ENCODE measurements at regions not wholly inside any gene's neighbourhood (a gene's known extent, or its start where the extent isn't known, plus 50 kb on each side); places are given as distances from the start of the nearest gene placed in this dataset.

- Mint-ChIP-seq H3K36me3 (ENCODE audit: low read depth) (peaks cover 19% of the 10 kb centered on the region), H3K4me1 (no peaks in the 10 kb centered on the region), H3K27me3 (ENCODE audit: insufficient read depth, low read depth, poor library complexity) (no peaks in the 10 kb centered on the region), H3K9me3 (peaks cover 85% of the 10 kb centered on the region), H3K4me3 (no peak overlapping the region), H3K27ac (no peak overlapping the region)
- H3K27ac ChIP-seq (ENCODE audit: low read depth) = no peak overlapping the region
- H3K4me1 ChIP-seq (ENCODE audit: insufficient read depth) = no peaks in the 10 kb centered on the region
- no peaks in the 10 kb centered on the region for H3K36me3 ChIP-seq (ENCODE audit: insufficient read depth)
- no peaks in the 10 kb centered on the region for H3F3A ChIP-seq (replicated peaks; ENCODE audit: low read depth)
- no peaks in the 10 kb centered on the region for H3K9me2 ChIP-seq (ENCODE audit: insufficient read depth)
- DNase-seq (ENCODE audit: low spot score) = no peak
- TF ChIP-seq JUNB (IDR thresholded peaks at IDR 0.05; ENCODE audit: unreplicated experiment) (no peak), REST (IDR thresholded peaks at IDR 0.05; ENCODE audit: unreplicated experiment) (no peak), POLR2AphosphoS5 (IDR thresholded peaks at IDR 0.05; ENCODE audit: low read depth) (no peak), NANOG (IDR thresholded peaks at IDR 0.05; ENCODE audit: borderline replicate concordance) (no peak), EZH2 (IDR thresholded peaks at IDR 0.05; ENCODE audit: low read depth, unreplicated experiment) (no peak), ZNF462 (CRISPR knock-in tag; IDR thresholded peaks at IDR 0.05) (no peak), CREB1 (CRISPR knock-in tag; IDR thresholded peaks at IDR 0.05; ENCODE audit: low read depth) (no peak), ZNF114 (CRISPR knock-in tag; IDR thresholded peaks at IDR 0.05) (no peak), STAT1 (IDR thresholded peaks at IDR 0.05; ENCODE audit: unreplicated experiment) (no peak), ZNF331 (CRISPR knock-in tag; IDR thresholded peaks at IDR 0.05; ENCODE audit: low read depth) (no peak), EZH2phosphoT487 (IDR thresholded peaks at IDR 0.05; ENCODE audit: unreplicated experiment) (no peak)
- TF ChIP-seq, protein P1, sequence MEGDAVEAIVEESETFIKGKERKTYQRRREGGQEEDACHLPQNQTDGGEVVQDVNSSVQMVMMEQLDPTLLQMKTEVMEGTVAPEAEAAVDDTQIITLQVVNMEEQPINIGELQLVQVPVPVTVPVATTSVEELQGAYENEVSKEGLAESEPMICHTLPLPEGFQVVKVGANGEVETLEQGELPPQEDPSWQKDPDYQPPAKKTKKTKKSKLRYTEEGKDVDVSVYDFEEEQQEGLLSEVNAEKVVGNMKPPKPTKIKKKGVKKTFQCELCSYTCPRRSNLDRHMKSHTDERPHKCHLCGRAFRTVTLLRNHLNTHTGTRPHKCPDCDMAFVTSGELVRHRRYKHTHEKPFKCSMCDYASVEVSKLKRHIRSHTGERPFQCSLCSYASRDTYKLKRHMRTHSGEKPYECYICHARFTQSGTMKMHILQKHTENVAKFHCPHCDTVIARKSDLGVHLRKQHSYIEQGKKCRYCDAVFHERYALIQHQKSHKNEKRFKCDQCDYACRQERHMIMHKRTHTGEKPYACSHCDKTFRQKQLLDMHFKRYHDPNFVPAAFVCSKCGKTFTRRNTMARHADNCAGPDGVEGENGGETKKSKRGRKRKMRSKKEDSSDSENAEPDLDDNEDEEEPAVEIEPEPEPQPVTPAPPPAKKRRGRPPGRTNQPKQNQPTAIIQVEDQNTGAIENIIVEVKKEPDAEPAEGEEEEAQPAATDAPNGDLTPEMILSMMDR (conservative IDR thresholded peaks at IDR 0.05; ENCODE audit: low read depth in 2 of 2) = no peak
- TF ChIP-seq, protein P2, sequence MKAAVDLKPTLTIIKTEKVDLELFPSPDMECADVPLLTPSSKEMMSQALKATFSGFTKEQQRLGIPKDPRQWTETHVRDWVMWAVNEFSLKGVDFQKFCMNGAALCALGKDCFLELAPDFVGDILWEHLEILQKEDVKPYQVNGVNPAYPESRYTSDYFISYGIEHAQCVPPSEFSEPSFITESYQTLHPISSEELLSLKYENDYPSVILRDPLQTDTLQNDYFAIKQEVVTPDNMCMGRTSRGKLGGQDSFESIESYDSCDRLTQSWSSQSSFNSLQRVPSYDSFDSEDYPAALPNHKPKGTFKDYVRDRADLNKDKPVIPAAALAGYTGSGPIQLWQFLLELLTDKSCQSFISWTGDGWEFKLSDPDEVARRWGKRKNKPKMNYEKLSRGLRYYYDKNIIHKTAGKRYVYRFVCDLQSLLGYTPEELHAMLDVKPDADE (IDR thresholded peaks at IDR 0.05) = no peak
- no peaks in the 10 kb centered on the region for H3K79me2 ChIP-seq (replicated peaks; ENCODE audit: insufficient read depth)
- H3K27me3 ChIP-seq (ENCODE audit: insufficient read depth) = no peaks in the 10 kb centered on the region
- ATAC-seq = no peak
- H3K4me2 ChIP-seq = no peak overlapping the region
- H3K4me3 ChIP-seq = no peak overlapping the region
- no peak overlapping the region for H2AFZ ChIP-seq
- no peaks in the 10 kb centered on the region for H4K20me1 ChIP-seq (replicated peaks; ENCODE audit: insufficient read depth)
These were observed 82.6 kb upstream of the CNTN6 start for GRCh38 chr3:1010228-1010627.

All from GM23338 (cell line).